ENCODE measurements at regions not wholly inside any gene's neighbourhood (a gene's known extent, or its start where the extent isn't known, plus 50 kb on each side); places are given as distances from the start of the nearest gene placed in this dataset.
A peak's percentile ranks its signal among the peaks of the same experiment; 100 is the strongest.

DNA sequence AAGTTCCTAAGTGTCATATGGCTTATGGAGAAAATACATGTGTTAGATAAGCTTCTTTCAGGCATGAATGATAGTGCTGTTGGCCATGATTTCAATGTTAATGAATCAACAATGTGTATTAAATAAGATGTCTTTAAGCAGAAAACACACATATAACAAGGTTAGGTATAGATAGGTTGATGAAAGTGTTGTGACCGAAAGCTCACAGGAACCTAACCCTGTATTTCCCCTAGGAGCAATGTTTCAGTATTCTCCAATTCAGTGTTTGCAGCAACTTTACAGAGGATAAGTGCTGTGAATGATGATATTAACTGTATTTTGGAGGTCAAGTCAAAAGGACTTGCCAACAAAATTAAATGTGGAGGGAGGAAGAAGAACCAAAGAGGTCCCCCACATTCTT, 82.8 kb upstream of the PRDM11 start:
- DNase-seq (ENCODE audit: low read depth), result no peak

DNA sequence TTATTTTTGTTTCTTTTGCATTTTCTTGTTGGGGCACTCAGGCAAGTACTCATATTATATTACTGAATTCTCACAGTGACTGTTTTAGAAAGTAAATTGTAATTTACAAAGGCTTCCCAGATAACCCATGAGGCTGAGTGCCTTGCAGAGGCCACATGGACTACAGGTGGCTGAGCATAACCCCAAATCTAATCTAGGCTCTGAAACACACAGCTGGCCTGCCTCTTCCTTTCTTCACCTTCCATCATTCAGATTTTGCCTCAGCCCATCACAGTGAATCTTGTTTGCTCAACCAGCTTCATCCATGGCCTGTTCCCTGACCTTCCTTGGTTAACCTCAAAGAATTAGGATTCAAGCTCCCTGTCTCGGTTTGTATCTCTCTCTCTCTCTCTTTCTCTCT, 78.5 kb upstream of the PRDM11 start:
- no peak for DNase-seq (ENCODE audit: low read depth)

DNA sequence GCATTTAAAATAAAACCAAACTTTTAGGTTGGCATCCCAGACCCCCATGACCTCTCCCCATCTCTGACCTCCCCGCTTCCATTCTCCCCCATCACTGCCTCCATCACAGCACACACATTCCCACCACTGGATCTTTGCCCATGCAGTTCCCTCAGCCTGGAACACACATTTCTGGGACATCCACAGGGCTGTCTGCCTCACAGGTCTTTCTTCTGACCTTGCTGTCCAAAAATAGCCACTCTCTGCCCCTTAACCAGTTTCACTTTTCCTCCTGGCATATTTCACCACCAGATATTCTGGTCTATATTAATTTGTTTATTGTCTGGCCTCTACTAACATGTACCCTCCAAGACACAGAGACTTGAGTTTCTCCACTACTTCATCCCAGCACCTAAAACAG, 75.2 kb upstream of the PRDM11 start:
- no peak for DNase-seq (ENCODE audit: low read depth)

DNA sequence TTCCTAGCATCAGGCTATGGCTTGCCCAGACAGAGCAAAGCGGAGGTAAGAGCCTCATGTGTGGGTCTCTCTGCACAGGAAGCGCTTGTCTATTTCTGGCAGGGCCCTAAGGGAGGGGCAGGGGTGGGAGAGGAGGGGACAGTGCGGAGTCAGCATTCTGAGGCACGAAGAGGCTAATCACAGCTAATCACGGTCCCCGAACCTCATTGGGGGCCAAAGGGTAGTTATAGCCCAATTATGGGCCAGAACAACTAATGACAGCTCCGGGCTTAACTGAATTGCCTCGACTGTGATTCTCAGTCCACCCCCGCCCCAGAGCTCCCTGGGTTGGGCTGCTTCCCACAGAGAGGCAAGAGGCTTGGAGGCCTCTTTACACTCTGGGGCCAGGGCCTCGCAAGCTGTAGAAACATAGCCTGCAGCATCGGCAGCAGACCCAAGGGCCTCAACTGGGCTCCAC, 72.7 kb upstream of the PRDM11 start:
- no peak for DNase-seq (ENCODE audit: low read depth)

DNA sequence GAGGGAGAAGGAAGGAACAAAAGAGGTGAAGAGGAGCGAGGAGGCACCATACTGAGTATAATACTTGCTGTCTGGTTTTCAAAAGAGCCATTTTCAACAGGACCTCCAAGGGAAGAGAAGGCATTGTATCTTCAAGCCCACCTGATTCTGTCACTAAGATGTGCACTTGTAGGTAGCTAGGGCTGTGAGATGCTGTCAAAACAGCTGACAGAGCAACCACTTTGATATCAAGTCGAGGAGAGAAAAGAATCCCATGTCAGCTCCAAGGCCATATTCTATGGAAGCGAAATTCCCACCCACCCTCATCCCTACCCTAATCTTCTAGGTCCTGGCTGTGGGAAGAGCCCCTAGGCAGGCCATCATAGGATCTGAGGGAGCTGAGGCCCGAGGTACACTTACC, 70.9 kb upstream of the PRDM11 start:
- no peak for DNase-seq (ENCODE audit: low read depth)

DNA sequence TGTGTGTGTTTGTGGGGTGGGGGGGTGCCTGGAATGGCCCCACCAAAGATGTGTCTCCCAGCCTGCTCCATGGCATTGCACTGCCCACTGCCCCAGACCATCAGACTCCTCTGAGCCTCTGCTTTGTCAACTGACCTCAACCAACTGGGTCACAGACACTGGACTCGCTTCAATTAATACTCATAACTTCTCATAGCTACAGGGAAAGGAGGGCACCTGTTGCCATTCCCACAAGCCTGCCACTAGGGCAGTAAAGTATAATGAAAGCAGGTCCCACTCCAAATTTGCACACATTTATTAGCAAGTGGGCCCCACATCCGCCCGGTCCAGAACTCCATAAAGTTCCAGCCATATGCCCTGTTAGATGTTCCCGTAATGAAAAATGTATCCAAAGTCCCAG, 70.5 kb upstream of the PRDM11 start:
- DNase-seq (ENCODE audit: low read depth), result no peak

DNA sequence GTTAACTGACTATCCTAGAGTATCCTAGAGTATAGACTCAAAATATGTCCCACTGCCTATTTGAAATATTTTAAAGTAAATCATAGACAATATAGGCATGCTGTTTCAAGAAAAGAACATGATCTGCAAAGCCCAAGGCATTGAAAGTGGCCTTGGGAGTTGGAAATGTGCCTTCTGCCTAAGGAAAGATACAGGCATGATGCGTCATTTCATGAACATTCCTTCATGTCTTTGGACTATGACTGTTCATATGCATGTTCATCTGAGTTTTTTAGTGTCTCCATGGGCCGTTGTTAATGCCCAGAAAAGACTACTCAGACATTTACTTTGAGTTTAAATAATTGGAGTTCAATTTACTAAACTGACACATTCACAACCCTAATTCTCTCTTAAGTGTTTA, 69.7 kb upstream of the PRDM11 start:
- no peak for DNase-seq (ENCODE audit: low read depth)

DNA sequence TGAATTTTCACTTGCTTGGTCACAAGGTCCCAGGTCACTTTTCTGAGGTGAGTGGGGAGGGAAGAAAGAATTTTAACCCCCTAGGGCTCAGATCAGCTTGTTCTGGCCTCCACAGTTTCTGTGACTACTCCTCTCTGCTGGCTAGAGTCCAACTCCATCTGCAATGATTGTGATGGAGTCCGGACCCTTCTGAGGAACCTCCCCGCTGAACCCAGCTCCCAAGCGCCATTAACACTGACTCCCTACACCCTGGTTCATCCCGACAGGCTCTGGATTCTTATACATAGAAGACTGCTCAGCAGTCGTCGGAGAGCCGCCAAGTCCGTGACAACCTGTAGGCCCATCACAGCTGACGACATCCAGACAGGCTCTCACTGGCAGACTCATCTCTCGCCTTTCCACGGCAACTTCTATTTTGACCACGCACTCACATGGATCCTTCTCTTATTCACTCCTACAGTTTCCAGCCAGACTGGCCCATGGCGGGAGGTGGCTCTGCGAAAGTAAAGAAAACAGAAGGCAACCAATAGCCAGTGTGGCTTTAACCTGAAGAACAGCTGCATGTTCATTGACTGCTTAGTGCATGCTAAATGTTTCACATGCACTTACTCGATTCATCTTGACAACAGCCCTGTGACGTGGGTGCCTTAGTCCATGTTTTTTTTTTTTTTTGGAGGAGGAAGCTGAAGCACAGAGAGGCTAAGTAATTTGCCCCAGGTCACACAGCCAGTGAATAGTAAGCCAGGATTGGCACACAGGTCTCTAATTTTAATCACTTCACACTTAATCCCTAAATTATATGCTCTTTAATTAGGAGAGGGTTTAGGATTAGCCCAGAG, 68.0 kb upstream of the PRDM11 start:
- no peak for DNase-seq (ENCODE audit: low read depth)

DNA sequence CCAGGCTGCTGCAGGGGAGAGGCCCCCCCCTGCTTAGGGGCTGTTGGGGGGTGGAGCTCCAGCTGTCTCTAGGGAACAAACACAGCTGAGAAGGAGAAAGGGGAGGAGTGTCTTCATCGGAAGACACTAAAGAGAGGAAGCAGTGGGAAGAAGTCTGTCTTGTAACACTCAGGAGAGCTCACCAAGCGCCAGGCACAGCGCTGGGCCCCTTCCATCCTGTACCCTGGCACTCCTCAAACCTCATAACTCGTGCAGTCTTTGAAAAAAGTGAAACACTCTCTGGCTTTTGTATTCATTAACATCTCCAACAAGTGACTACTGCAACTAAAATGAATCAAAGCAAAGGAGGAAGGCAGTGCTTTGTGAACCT, 67.4 kb upstream of the PRDM11 start:
- no peak for DNase-seq (ENCODE audit: low read depth)

DNA sequence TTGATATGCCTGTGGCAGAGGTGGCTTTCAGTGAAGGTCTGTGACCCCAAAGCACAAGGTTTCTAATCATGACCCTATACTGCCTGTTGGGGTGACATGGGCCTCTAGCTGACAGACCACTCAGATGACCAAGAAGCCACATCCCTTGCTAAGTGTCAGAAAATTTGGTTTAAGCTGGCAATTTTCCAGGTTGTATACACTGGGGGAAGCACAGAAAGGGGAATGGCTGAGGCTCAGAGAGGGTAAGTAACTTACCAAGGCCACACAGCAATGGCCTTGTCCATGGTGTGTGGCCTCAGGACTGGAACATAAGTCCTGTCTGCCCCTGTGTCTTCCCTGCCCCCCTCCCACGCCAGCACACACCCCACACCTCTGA, 66.9 kb upstream of the PRDM11 start:
- DNase-seq (ENCODE audit: low read depth), result no peak

DNA sequence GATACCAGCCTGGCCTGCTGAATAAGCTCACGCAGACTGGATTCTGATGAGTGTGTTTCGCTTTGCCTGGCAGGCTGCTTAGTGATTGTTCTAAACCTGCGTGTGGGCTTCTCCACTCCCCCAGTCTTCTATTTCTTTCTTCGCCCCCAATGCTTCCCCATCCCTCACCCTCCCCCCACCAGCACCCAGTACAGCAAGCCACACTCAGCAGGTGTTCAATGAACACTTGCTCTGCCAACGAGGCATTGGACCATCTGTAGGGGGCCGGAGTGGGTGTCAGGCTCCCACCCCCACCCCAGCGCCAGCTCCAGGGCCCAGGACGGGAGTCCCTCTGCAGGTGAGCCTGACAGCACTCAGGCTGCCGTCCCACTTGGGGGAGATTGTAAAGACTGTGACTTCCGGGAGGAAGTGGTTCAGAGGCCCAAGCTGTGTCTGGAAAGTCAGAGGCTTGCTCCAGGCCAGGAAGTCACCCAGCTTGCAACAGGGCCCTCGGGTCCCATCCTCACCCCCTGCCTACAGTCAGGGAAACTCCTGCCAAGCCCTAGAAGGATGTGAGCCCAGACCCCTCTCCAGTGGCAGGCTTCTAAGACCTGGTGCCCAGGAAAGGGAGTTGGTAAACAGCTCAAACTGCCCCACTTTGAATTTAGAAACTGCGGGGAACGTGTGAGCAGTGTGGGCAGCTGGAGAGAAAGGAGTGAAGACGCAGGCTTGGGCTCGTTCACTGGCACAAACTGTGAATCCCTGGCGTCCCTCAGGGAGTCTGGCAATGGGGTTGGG, 66.3 kb upstream of the PRDM11 start:
- no peak for DNase-seq (ENCODE audit: low read depth)

DNA sequence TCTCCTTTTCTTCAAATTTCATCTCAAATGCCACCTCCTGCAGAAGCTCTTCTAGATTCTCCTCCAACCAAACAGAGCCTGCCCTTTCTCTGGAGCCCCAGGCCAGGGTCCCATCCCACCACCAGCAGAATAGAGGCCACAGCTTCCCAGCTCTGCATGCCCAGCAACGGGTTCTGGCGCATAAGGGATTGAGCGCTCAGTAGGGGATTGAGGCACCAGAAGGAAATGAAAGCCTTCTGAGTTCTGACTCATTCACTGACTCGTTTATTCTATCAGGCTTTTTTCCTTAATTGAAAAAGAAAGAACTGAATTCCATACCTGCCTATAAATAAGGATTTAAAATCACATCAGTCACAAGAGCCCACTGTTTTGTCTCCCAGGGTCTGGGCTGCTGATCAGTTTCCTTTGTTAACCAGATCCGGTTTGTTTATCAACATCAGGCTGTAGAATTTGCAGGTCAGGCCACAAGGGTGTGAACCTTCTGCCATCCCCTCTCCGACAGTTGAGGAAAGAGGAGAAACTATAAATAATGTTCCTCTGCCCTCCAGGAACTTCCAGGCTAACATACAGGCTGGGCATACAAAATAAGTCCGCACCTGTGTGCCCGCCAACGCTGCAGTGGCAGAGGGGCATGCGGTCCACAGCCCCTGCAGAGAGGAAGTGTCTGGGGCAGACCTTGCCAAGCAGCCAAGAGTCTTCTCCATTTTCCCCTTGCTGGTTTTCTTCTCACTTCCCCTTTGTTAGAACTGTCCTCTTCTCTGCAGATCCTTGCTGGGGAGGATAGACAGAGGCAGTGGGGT, 63.5 kb upstream of the PRDM11 start:
- no peak for DNase-seq (ENCODE audit: low read depth)

DNA sequence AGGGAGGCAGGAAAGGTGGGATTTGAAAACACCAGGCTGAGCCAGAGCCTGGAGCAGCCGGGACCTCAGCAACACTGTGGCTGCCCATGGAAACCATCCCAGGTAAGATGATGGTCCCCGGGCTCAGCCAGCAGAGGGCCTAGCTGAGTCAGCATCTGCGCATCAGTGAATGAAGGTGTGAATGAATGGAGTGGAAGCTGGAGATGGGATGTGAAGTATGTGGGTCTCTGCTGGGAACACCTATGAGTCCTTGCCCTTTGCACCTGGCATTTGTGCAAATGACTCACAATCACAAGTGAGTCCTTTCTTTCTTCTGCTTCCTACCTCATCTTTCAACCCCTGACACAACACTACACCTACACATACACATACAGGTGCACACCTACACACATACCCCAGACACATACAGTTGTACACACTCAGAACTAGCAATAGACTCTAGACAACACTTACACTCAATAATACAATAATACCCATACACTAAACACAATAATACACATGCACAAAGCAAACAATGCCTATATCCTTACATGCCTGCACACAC, 62.8 kb upstream of the PRDM11 start:
- no peak for DNase-seq (ENCODE audit: low read depth)

DNA sequence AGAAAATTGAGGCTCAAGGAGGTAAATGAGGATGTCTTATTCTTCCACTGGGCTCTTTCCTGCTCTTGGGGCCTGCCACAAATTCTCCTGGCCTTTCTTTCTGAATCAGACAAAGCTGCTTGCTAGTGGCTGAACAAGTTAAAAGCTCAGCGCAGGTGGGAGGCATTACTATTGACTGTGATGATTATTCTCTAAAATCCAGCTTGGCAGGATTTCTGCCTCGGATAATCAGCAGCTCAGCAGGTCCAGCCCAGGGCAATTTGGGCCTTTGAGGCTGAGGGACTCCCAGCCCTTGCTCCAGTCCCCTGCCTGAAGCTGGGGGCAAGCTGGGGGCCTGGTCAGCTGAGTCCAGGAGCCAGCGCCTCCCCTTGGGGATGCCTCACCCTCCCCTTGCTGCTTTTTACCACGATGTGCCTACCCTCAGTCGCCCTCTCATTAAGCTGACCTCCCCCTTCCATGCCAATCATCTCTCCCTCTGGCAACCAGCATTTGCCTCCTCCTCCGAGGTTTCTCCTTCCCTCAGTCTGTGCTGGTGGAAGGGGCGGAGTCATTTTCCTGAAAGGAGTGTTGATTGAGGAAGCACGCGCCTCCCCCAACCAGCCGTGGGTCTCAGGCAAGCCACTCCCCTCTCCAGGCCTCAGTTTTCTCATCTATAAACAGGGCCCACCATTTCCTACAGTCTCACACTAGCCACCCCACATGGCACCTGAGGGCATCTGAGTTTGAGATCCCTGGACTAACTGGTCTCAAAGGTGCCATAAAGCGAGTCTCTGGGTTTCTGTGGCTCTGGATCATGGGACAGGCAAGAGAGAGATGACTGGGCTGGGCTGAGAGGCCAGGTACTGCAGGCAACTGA, 60.6 kb upstream of the PRDM11 start:
- no peak for DNase-seq (ENCODE audit: low read depth)

DNA sequence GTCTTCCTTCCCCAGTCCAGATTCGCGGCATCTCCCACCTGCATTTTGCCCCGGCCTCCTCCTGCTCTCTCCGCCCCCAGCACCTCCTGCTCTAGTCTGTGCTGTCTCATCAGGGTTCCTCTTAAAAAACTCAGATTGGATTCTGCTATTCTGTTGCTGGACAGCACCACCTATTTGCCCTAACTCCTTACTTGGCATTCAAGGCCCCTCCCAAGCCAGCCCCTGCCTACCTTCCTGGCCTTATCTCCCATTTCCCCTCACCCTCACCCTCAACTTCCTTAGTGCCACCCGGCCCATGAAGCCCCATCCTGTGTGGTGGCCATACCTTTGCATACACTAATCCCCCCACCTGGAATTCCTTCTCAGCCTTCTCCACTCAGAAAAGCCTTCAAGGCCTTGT, 59.9 kb upstream of the PRDM11 start:
- no peak for DNase-seq (ENCODE audit: low read depth)

DNA sequence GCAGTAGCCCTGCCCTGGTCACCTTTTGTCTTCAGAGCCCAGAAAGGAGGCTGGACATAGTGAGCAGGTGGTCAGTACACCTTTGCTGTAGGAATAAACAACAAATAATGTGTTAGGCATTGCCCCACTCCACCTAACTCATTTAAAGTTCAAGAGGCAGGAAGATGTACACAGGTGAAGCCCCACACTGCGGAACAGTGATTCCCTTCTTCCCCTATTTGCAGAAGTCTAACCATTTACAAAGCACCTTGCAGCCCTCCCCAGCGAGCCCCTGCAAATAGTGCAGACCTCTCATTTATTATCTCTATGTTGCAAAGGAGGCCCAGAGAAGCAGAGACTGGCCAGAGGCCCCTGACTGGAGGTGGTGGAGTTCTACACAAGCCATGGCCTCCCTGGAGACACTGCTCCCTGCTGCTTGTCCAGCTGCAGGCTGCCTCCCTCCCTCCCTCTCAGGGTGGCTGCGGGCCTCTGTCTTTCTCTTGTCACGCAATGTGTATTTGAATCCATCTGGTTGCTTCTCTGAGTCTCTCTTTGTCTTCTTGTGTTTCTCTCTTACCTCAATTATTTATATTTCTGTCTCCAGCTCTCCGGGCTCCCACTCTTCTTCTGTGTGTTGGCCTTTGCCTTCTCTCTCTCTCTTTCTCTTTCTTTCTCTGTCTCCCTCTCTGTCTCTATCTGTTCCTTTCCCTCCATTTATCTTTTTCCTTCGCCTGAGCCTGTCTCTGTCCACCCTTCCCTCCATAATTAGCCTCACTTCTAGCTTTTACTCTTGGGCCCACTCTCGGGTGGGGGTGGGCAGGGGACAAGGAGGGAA, 59.1 kb upstream of the PRDM11 start:
- DNase-seq (ENCODE audit: low read depth), result no peak

DNA sequence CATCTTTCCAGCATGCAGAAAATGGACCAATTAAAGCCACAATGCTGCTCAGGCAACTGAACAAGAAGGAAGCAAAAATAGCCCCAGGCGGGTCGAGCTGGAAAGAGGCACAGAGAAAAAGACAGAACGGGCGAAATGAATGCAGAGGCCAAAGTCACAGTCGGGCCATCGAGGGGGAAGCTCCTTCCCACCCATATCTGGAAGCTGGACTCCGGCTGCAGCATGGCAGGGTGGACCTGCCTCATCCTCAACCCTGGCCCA, 58.6 kb upstream of the PRDM11 start:
- DNase-seq (ENCODE audit: low read depth), result no peak

DNA sequence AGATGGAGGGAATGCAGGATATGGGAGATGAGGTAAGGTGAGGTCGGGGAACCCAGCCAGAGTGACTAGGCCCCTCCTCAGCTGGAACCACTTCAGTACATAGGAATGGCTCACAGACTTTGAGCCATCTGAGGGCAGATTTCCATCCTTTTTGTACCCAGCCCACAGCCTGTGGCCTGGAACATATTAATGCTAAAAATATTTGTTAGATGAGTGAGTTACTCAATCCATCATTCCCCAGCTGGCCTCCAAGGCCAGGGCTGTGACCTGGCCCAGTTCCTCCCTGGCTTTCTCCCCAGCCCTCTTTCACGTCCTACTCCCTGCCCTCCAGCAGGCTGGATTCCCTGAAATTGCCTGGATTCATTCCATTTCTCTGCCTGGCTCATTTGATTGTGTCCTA, 57.2 kb upstream of the PRDM11 start:
- DNase-seq (ENCODE audit: low read depth), result peak; percentile 98

DNA sequence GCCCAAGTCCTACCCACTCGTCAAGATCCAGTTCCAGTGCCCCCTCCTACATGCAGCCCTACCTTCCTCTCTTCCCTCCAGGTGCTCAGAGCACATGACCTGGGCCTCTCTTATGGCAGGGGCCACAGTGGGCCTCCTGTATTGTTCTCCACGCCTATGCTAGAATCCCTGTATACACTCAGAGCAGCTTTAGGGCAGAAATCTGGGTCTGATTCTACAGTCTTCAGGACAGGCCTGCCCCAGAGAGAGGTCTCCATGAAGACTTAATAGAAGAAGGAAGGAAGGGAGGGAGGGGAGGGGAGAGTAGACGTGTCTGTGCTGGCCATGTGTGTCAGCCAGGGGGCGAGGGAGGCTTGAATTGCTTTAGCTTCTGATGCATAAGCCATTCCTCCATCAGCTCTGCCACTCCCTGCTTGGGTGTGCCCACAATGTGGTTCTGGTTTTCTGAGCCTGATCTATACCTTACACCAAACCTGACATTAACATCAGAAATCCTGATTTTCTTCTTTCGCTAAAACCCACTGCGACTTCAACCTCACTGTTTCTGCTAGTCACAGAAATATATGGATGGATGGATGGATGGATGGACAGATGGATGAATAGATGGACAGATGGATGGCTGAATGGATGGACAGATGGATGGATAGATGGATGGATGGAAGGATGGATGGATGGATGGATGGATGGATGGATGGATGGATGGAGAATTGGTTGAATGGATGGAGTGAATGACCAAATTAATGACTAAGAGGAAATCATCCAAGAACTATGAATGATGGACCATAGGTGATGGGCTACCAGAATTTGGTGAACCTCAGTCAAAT, 56.6 kb upstream of the PRDM11 start:
- DNase-seq (ENCODE audit: low read depth), result peak; percentile 42

DNA sequence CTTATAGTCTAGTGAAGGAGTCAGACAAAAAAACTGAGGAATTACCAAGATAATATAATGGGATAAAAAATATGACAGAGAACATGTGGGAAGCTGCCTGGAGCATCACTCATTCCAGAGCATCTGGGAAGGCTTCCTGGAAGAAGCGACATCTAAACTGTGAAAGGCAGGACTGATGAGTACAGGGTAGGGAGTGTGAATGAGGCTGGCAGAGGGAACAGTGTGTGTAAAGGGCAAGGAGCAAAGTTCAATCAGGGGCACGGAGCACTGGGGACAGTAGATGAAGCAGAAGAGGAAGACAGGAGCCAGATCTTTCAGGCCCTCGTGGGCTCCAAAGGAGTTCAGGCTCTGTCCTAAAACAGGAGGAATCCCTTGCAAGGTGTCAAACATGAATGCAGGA, 55.8 kb upstream of the PRDM11 start:
- no peak for DNase-seq (ENCODE audit: low read depth)
